ENCODE measurements at regions not wholly inside any gene's neighbourhood (a gene's known extent, or its start where the extent isn't known, plus 50 kb on each side); places are given as distances from the start of the nearest gene placed in this dataset.

GRCh38 chr4:60989141-60989540 lies 211.0 kb upstream of the ADGRL3 start:
- TF ChIP-seq CTCF (IDR thresholded peaks at IDR 0.05) (no peak), POLR2A (IDR thresholded peaks at IDR 0.05) (no peak)
